ENCODE measurements at regions not wholly inside any gene's neighbourhood (a gene's known extent, or its start where the extent isn't known, plus 50 kb on each side); places are given as distances from the start of the nearest gene placed in this dataset.

- Histone ChIP-seq H3K4me3 (ENCODE audit: low read length) (no peak overlapping the region), H3K9me3 (ENCODE audit: control insufficient read depth, low read length) (no peaks in the 10 kb centered on the region), H3K27me3 (ENCODE audit: control insufficient read depth, insufficient read depth) (no peaks in the 10 kb centered on the region), H3K4me1 (ENCODE audit: control insufficient read depth, insufficient read depth, low read length) (peaks cover 2% of the 10 kb centered on the region), H3K27ac (ENCODE audit: low read length) (peak overlapping the region; percentile 64)
- peak; percentile 45 to 73 for ATAC-seq
- peak in 2 of 3 donors; percentile 45 to 50 for DNase-seq
- intact Hi-C loops (cut with DNase I), result no loop called here
- WGBS, result 56% methylated on average over 8 of the region's 8 CpGs
Measured at GRCh38 chr11:122179961-122180834, 64.2 kb upstream of the BLID start.

DNA sequence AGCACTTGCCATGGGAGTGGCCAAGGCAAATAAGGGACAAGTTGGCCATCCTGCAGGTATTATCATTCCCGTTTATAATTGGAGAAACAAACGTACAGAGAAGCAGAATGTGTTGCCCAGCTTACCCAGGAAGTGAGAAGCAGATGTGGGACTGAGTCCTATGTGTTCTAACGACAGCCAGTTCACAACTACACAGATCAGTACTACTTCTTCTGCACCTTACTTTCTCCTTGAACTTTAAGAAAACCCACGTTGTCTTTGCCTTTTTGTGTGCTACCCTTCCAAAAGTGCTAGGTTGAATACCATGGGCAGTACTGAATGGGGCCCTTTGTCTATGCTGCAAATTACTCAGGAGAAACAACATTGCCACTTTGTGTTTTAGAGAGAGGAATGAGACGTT, 62.8 kb upstream of the BLID start:
- H3K4me1 ChIP-seq (ENCODE audit: control insufficient read depth, insufficient read depth, low read length), result peaks cover 2% of the 10 kb centered on the region

DNA sequence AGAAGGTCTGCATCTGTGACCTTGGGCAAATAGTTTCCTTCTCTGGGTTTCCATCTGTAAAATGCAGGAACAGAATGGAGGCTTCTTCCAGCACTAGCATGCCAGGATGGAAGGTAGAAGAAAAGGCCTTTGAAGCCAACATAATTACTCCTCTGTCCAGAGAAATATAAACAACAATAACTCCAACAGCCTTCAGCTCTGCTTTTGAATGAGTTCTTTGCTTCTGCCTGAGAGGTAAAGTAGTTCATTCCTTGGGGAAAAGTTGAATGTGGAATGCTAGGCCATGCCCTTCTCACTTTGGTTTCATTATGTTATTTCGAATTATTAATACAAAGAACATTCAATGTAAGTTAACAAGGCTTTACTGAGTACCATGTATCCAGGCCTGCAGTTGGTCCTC, 61.2 kb upstream of the BLID start:
- Histone ChIP-seq H3K4me3 (ENCODE audit: low read length) (no peak overlapping the region), H3K27me3 (ENCODE audit: control insufficient read depth, insufficient read depth) (no peaks in the 10 kb centered on the region), H3K27ac (ENCODE audit: low read length) (no peak overlapping the region), H3K9me3 (ENCODE audit: control insufficient read depth, low read length) (no peaks in the 10 kb centered on the region), H3K4me1 (ENCODE audit: control insufficient read depth, insufficient read depth, low read length) (peaks cover 6% of the 10 kb centered on the region)
- DNase-seq, result no peak
- intact Hi-C loops (cut with DNase I), result no loop called here
- no peak for ATAC-seq
- 87% methylated on average over 1 of the region's 1 CpG for WGBS

More for the DNA sequence above, 62.8 kb upstream of the BLID start:
- Histone ChIP-seq H3K27me3 (ENCODE audit: control insufficient read depth, insufficient read depth) (no peaks in the 10 kb centered on the region), H3K9me3 (ENCODE audit: control insufficient read depth, low read length) (no peaks in the 10 kb centered on the region), H3K27ac (ENCODE audit: low read length) (no peak overlapping the region), H3K4me3 (ENCODE audit: low read length) (no peak overlapping the region)
- WGBS, result 60% methylated on average over 5 of the region's 5 CpGs
- DNase-seq, result no peak
- intact Hi-C loops (cut with DNase I), result no loop called here
- no peak for ATAC-seq

DNA sequence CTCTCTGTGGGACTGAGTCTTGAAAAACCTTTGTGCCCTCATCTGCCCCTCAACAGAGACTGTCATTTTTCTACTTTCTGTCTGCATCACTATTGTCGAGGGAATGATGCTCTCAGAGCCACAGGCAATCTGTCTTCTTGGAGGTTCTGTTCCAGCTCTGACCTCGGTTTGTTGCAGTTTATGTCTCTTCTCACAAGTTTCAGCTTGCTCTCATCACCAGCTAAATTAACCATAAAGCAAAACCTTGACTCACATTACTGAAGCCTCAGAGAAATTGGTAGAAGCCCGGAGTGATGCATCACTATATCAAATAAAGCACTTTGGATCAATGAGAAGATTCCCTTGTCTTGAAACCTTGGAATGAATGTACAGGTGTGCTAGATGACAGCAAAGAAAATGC, 60.6 kb upstream of the BLID start:
- DNase-seq, result no peak
- no peak for ATAC-seq
- no peak overlapping the region for H3K4me3 ChIP-seq (ENCODE audit: low read length)
- H3K27me3 ChIP-seq (ENCODE audit: control insufficient read depth, insufficient read depth), result no peaks in the 10 kb centered on the region
- 88% methylated on average over 3 of the region's 3 CpGs for WGBS
- intact Hi-C loops (cut with DNase I), result no loop called here
- peaks cover 6% of the 10 kb centered on the region for H3K4me1 ChIP-seq (ENCODE audit: control insufficient read depth, insufficient read depth, low read length)
- no peak overlapping the region for H3K27ac ChIP-seq (ENCODE audit: low read length)
- no peaks in the 10 kb centered on the region for H3K9me3 ChIP-seq (ENCODE audit: control insufficient read depth, low read length)

GRCh38 chr11:122175306-122175705, 59.3 kb upstream of the BLID start:
- WGBS, result 84% methylated on average over 3 of the region's 3 CpGs
- ATAC-seq (no peak), DNase-seq (no peak)
- H3K4me3 ChIP-seq (ENCODE audit: low read length), result no peak overlapping the region
- no peaks in the 10 kb centered on the region for H3K9me3 ChIP-seq (ENCODE audit: control insufficient read depth, low read length)
- H3K4me1 ChIP-seq (ENCODE audit: control insufficient read depth, insufficient read depth, low read length), result peaks cover 4% of the 10 kb centered on the region
- intact Hi-C loops (cut with DNase I), result no loop called here
- no peak overlapping the region for H3K27ac ChIP-seq (ENCODE audit: low read length)
- H3K27me3 ChIP-seq (ENCODE audit: control insufficient read depth, insufficient read depth), result no peaks in the 10 kb centered on the region

DNA sequence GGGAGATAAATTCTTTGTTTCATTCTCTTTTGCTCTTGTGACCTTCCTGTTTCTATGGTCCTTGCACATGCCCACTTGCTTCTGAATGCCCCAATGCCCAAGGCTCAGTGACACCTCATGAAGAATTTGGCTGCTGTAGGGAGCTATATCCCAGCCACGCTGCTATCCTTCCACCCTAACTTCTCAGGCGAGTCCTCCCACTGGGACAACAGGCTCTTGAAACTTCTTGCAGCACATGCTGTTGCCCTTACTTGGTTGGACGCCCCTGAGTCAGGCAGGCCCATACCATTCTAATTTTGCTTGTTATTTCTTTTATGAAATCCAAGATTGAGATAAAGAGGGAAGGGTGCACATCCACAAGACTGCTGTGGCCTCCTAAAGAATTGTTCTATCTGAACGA, 57.6 kb upstream of the BLID start:
- no peak overlapping the region for H3K4me3 ChIP-seq (ENCODE audit: low read length)
- intact Hi-C loops (cut with DNase I), result no loop called here
- no peaks in the 10 kb centered on the region for H3K27me3 ChIP-seq (ENCODE audit: control insufficient read depth, insufficient read depth)
- peak overlapping the region; percentile 10 for H3K27ac ChIP-seq (ENCODE audit: low read length)
- no peak for DNase-seq
- ATAC-seq, result peak in 1 of 2 donors; percentile 24
- 70% methylated on average over 4 of the region's 4 CpGs for WGBS
- no peaks in the 10 kb centered on the region for H3K9me3 ChIP-seq (ENCODE audit: control insufficient read depth, low read length)
- H3K4me1 ChIP-seq (ENCODE audit: control insufficient read depth, insufficient read depth, low read length), result peaks cover 4% of the 10 kb centered on the region

DNA sequence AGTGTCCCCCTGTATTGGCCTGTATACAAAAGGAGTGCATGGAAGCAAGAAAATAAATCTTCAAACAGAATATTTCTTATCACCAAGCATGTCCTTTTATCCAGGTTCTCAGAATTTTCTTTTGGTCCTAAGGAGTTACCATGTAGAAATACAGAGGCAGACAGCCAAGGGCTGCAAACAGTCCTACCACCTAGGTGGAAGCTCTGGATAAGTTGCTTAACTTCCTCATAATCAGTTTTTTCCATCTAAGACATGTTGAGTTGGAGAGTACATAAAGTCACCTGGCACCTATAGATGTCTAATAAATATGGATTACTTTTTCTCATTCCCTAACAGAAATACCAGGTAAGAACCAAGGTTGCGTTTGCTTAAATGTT, 57.0 kb upstream of the BLID start:
- Histone ChIP-seq H3K4me3 (ENCODE audit: low read length) (no peak overlapping the region), H3K9me3 (ENCODE audit: control insufficient read depth, low read length) (no peaks in the 10 kb centered on the region), H3K27ac (ENCODE audit: low read length) (no peak overlapping the region), H3K4me1 (ENCODE audit: control insufficient read depth, insufficient read depth, low read length) (peaks cover 4% of the 10 kb centered on the region), H3K27me3 (ENCODE audit: control insufficient read depth, insufficient read depth) (no peaks in the 10 kb centered on the region)
- ATAC-seq, result no peak
- WGBS, result 96% methylated on average over 1 of the region's 1 CpG
- DNase-seq, result no peak
- intact Hi-C loops (cut with DNase I), result no loop called here

GRCh38 chr11:122172352-122173073, 56.5 kb upstream of the BLID start:
- ATAC-seq (no peak), DNase-seq (no peak)
- peaks cover 4% of the 10 kb centered on the region for H3K4me1 ChIP-seq (ENCODE audit: control insufficient read depth, insufficient read depth, low read length)
- H3K27me3 ChIP-seq (ENCODE audit: control insufficient read depth, insufficient read depth), result no peaks in the 10 kb centered on the region
- H3K27ac ChIP-seq (ENCODE audit: low read length), result no peak overlapping the region
- H3K9me3 ChIP-seq (ENCODE audit: control insufficient read depth, low read length), result no peaks in the 10 kb centered on the region
- H3K4me3 ChIP-seq (ENCODE audit: low read length), result no peak overlapping the region
- WGBS, result 79% methylated on average over 3 of the region's 3 CpGs
- intact Hi-C loops (cut with DNase I), result no loop called here

DNA sequence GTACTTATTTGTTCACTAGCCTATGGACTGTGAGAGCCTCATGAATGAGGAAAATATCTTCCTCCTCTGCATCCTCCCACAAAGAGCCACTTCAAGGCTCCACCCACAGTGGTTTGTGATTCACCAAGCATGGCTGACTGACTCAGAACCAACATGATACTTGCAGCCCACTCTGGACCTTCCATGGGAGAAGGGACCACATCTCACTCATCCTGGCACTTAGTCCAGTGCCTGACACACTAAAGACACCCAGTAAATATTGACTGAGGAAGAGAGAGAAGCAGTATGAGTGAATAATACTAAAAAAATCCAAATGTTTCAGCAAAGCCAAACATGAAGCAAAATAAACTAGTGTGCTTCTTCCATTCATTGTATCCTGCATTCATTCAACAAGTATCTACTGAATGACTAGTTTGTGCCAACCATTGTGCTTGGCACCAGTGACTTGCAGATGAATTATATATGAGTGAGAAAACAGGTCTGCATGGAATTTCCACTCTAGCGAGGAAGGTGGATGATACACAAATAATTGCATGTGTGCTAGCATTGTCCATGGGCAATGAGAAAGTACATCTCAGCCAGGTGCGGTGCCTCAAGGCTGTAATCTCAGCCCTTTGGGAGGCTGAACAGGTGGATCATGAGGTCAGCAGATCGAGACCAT, 54.9 kb upstream of the BLID start:
- no peak for ATAC-seq
- WGBS, result 95% methylated on average over 3 of the region's 3 CpGs
- Histone ChIP-seq H3K9me3 (ENCODE audit: control insufficient read depth, low read length) (no peaks in the 10 kb centered on the region), H3K4me1 (ENCODE audit: control insufficient read depth, insufficient read depth, low read length) (peaks cover 4% of the 10 kb centered on the region), H3K4me3 (ENCODE audit: low read length) (no peak overlapping the region), H3K27ac (ENCODE audit: low read length) (no peak overlapping the region), H3K27me3 (ENCODE audit: control insufficient read depth, insufficient read depth) (no peaks in the 10 kb centered on the region)
- intact Hi-C loops (cut with DNase I), result no loop called here
- no peak for DNase-seq

DNA sequence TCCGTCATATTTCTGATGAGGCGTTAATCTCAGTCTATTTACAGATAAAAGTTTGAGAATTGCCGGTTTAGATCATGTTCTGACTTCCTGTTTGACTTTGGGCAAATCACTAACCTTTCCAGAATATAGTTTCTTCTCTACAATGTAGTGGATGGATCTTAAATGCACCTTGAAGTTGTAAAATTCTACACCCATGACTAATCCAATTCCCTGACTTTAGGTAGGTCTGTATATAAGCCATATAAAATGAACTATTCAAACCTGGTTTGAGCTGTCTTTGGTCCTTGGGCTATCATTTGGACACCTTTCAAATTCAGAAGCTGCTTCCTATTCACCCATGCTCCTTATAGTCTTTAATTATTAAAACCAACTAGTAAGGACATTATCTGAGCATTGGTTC, 52.2 kb upstream of the BLID start:
- Histone ChIP-seq H3K27ac (ENCODE audit: low read length) (no peak overlapping the region), H3K9me3 (ENCODE audit: control insufficient read depth, low read length) (no peaks in the 10 kb centered on the region), H3K4me1 (ENCODE audit: control insufficient read depth, insufficient read depth, low read length) (no peaks in the 10 kb centered on the region), H3K27me3 (ENCODE audit: control insufficient read depth, insufficient read depth) (no peaks in the 10 kb centered on the region), H3K4me3 (ENCODE audit: low read length) (no peak overlapping the region)
- no peak for DNase-seq
- WGBS, result 60% methylated on average over 3 of the region's 3 CpGs
- intact Hi-C loops (cut with DNase I), result no loop called here
- no peak for ATAC-seq

DNA sequence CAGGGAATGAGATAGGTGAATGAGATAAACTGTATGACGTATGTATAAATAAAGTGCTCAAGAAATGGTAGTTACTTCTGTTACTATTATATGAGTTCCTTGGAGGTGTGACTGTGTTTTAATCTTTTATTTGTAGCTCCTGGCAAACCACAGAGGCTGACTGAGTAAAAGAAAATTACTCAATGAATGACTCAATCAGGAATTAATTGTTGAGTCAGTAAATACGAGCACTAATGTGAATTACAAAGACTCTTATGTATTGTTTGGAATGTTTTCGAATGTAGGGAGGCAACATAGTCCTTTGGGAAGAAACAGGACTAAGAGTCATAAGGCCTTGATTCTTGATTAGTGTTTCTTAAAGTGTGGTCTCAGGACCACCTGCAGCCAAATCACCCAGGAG, 51.1 kb upstream of the BLID start:
- peak in 1 of 2 donors; percentile 61 for ATAC-seq
- no peaks in the 10 kb centered on the region for H3K27me3 ChIP-seq (ENCODE audit: control insufficient read depth, insufficient read depth)
- H3K27ac ChIP-seq (ENCODE audit: low read length), result no peak overlapping the region
- no peaks in the 10 kb centered on the region for H3K9me3 ChIP-seq (ENCODE audit: control insufficient read depth, low read length)
- H3K4me3 ChIP-seq (ENCODE audit: low read length), result no peak overlapping the region
- no peak for DNase-seq
- intact Hi-C loops (cut with DNase I), result no loop called here
- H3K4me1 ChIP-seq (ENCODE audit: control insufficient read depth, insufficient read depth, low read length), result no peaks in the 10 kb centered on the region
- 67% methylated on average over 3 of the region's 3 CpGs for WGBS

All from right cardiac atrium (tissue), 5 donors.